HG02885 (cell line): ENCODE measurements at regions not wholly inside any gene's neighbourhood (a gene's known extent, or its start where the extent isn't known, plus 50 kb on each side); places are given as distances from the start of the nearest gene placed in this dataset.
"Not testable (repeated sequence)": the region's sequence is repeated elsewhere in the genome, so short reads cannot be mapped to it uniquely, and the experiment has no call there.

ENCODE experiments used
- ATAC-seq: cut with Tn5 transposase; IDR thresholded peaks from one replicate; pipeline ENCODE4 v1.9.1; 2021; ENCODE audit warnings: mild to moderate bottlenecking; ENCODE audit not compliant: unreplicated experiment, poor library complexity

GRCh38 chr3:75432885-75433284, 231.2 kb upstream of the FRG2C start:
- ATAC-seq = not testable (repeated sequence)

DNA sequence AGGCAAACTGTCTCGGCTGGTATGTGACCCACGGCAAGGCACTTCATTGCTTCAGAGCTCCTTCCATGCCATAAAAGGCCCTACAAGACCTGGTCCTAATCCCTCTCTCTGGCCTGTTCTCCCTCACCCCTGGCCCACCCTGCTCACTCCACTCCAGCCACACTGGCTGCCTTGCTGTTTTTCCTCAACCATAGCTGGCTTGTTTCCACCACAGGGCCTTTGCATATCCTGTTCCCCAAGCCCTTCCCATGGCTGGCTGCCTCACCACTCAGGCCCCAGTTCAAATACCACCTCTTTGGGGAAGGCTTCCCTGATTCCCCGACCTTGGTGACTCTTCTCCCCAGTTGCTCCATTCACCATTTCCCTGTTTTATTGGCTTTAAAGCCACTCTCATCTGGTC, 230.8 kb upstream of the FRG2C start:
- not testable (repeated sequence) for ATAC-seq

DNA sequence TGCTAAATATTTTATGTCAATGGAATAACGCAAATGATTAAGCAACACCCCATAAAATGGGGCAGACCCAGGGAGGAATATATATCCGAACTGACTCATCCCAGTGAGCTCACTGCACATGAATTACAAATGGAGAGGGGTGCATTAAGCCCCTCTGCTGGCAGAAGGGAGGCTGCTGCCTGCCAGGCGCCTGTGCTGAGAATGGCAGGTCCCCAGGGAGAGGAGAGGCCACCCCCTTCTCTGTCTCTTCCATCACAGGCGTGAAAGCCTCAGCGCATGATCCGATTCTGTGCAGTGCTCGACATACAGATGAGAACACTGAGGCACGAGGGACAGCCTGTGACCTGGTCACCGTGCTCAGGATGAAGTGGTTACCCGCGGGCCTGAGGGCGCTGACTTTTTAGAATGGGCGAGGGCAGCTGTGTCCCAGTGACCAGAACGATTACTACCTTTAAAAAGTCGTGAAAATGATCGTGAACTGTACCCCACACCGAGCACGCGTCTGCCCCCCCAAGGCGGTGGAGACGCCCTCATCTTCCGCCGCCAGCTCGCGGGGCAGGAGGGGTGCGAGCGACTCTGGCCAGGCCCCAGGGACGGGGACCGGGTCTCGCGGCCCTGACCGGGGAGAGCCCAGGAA, 229.7 kb upstream of the FRG2C start:
- not testable (repeated sequence) for ATAC-seq

GRCh38 chr3:75434913-75435793, 229.0 kb upstream of the FRG2C start:
- peak; percentile 99 for ATAC-seq

DNA sequence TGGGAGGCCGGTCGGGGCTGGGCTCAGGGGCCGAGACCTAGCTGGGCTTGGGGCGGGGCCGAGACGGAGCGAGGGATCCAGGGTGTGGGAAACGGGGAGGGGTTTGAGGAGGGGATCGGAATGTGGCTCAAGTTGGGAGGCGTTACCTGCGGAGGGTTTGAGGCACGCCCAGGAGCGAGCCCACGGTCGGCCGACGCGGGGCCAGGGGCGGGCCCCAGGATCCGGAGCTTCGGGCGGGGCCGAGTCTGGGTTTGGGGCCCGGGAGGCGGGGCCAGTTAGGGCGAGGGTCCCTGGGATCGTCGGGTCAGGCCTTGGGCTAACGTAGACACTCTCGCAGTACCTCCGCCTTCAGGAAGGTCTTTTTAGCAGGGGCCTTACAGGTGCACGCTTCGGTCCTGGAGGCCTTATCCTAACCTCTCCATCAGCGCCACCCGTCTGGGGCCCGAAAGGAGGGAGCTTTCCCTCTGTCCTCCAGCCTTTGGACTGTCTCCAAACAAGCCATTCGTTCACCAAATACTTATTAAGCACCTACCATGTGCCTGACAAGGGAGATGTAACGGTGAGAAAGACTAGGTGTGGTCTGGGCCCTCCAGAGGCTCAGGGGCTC, 228.2 kb upstream of the FRG2C start:
- ATAC-seq = peak; percentile 26

DNA sequence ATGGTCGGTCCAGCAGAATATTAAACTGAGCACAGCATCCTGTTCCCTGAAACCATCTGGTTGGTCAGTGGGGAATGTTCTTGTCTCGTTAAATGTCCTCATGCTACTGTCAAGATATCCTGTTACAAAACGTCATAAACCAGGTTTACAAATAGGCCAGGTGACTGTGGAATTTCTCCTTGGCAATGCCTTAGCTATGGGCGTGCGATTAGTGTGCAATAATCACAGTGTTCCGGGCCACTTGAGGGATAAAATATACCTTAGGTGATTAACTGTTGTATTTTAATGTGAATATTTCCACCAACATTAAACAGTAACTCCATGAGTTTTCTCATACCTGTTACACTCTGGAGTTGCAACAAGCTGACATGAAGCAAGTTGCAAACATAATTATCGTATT, 223.1 kb upstream of the FRG2C start:
- ATAC-seq = not testable (repeated sequence)

GRCh38 chr3:75444634-75445033, 219.5 kb upstream of the FRG2C start:
- not testable (repeated sequence) for ATAC-seq

DNA sequence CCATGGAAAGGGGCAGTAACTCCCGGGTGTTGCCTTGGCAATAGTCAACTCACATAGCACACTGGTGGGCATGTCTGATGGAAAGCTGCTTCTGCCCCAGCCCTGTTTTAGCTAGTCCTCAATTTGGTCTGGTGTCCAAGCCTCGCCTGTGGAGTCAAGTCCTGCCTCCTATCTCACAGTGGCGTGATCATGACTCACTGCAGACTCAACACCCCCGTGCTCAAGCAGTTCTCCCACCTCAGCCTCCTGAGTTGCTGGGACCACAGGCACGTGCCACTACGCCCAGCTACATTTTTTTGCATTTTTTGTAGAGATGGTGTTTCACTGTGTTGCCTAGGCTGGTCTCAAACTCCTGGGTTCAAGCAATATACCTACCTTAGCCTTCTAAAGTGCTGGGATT, 218.9 kb upstream of the FRG2C start:
- not testable (repeated sequence) for ATAC-seq

- not testable (repeated sequence) for ATAC-seq
Observed at GRCh38 chr3:75446948-75447347, 217.2 kb upstream of the FRG2C start.

- ATAC-seq = not testable (repeated sequence)
Observed at GRCh38 chr3:75453328-75453727, 210.8 kb upstream of the FRG2C start.

DNA sequence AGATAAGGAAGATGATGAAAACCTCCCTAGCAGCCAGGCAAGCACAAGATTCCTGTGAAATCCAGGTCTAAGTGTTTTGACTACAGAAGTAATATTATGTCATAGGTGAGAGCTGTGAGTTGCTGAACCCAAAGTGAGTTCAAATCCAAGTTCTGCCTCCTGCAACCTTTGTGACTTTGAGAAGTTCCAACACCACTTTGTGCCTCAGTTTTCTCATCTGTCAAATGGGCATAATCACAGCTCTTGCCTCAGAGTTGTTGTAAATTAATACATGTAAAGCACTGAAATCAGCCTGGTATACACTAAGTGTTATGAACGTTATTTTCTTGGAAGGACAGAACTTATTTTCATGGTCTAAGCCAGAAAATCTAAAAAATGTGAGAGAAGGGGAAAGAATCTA, 210.3 kb upstream of the FRG2C start:
- not testable (repeated sequence) for ATAC-seq

DNA sequence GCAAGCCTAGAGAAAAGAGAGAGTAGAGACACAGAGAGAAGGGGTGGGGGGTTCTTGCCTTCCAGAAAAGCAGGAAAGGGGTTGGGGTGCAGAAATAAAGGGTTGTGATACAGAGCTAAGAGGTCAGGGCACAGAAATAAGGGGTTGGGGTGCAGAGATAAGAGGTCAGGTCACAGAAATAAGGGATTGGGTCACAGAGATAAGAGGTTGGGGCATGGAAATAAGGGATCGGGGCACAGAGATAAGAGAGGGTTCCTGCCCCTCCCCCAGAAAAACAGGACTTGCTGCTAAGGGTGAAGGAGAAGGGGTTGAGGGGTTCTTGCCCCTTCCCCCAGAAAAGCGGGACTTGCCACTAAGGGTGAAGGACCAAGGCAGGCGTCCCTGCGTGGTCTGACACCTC, 189.6 kb upstream of the FRG2C start:
- not testable (repeated sequence) for ATAC-seq

DNA sequence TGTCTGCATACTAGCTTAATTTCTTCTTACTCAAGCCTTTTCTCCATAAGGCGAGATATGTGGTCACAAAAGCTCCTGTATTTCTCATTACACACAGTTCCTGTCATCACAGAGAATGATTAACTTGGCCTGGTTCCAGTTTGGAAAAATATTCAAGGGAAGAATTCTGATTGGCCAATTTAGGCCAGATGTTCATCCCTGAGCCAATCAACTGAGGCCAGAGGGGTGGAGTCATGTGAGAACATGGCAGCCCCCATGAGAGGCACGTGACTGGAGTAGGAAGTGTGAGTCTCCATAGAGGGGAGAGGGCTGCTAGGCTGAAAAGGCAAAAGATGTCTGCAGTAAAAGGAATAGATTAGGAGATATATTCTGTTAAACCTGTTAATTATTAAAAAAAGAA, 167.5 kb upstream of the FRG2C start:
- not testable (repeated sequence) for ATAC-seq

DNA sequence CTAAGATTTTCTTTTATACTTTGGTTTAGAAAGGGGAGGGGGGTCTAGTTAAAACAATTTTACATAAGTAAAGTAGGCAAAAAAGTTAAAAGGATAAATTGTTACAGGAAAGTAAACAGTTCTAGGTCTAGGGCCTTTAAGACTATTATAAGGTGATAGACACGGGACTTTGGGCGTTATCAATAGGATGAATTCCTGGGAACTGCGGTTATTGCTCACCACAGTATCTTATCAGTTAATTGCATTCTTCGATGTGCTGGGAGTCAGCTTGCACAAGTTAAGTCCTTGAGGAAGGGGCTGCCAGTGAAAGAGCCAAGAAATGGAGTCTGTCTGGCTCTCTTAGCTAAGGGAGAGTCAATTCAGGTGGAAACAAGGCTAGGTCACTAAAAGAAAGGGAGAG, 163.8 kb upstream of the FRG2C start:
- ATAC-seq = not testable (repeated sequence)

- ATAC-seq = not testable (repeated sequence)
Observed at GRCh38 chr3:75502171-75502570, 162.0 kb upstream of the FRG2C start.

DNA sequence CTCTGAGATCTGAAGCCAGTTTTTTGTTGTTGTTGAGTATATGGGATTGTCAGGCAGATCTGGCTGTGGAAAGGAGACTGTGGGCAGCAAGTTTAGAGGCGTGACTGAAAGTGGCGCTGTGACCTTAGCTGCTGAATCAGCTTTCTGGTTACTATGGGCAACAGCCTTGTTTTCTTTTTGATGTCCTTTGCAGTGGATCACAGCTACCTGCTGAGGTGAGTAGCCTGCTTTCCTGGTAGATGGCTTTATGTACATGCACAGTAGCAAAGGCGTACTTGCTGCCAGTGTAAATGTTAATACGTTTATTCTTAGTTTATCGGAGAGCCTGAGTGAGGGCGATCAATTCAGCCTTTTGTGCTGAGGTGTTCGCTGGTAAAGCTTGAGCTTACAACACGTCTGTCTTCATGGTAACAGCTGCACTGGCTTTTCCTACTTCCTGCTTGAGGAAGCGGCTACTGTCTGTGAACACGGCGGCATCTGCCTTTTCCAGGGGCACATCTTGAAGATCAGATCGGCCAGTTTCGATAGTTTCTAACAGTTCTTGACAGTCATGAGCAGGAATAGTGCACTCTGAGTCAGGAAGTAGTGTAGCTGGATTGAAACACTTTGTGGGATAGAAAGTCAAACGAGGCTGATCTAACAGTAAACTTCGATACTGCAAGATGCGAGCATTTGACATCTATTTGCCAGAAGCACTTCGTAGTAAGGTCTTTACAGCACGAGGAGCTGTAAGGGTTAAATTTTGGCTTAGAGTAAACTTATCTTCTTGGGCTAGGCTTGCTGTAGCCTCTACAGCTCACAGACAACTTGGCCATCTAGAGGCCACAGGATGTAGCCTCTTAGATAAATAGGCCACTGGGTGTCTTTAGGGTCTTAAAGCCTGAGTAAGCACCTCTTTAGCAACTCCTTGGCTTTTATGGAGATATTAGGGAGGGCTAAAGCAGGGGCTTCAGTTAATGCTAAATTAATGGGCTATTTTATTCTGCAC, 161.1 kb upstream of the FRG2C start:
- not testable (repeated sequence) for ATAC-seq

DNA sequence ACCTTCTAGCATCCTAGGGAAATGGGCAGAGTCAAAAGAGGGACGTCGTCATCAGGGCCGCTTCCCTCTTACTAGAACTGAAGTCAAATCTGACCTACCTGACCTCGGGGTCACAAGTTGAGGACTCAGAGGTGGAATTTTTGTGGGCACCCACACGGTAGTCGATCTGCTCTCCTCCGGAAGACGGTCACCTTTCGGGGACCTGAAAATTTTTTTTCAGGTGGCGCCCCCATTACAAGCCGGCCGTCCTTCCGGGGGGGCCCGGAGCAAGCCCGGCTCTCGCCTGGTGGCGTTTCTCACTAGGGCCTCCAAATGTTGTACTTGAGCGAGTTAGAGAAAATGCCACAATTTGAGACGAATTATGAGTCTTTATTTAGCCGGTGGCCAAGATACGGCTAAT, 157.5 kb upstream of the FRG2C start:
- no peak for ATAC-seq

DNA sequence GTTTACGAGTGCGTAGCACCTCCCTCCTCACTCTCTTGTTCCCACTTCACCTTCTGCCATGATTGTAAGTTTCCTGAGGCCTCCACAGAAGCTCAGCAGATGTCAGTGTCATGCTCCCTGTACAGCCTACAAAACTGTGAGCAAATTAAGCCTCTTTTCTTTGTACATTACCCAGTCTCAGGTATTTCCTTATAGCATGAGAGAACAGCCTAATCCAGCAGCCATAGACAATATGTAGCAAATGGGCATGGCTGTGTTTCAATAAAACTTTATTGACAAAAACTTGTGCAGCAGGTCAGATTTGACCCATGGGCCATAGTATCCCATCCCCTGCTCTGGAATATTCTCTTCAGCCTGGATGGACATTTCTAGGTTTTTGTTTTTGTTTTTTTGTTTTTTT, 156.2 kb upstream of the FRG2C start:
- ATAC-seq = not testable (repeated sequence)

DNA sequence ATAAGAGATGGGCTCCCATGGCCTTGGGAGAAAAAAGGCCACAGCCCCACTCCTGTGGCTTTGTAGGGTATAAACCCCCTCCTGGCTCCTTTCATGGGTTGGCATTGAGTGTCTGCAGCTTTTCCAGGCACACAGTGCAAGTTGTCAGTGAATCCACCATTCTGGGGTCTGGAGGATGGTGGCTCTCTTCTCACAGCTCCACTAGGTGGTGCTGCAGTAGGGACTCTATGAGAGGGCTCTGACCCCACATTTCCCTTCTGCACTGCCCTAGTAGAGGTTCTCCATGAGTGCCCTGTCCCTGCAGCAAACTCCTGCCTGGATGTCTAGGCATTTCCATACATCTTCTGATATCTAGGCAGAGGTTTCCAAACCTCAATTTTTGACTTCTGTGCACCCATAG, 136.5 kb upstream of the FRG2C start:
- not testable (repeated sequence) for ATAC-seq

GRCh38 chr3:75552095-75552494, 112.0 kb upstream of the FRG2C start:
- not testable (repeated sequence) for ATAC-seq
